Left ventricle myocardium inferior (tissue), 1 donor: ENCODE measurements at regions not wholly inside any gene's neighbourhood (a gene's known extent, or its start where the extent isn't known, plus 50 kb on each side); places are given as distances from the start of the nearest gene placed in this dataset.

Experiments used
- DNase-seq: peaks from one replicate; pipeline ENCODE4 v3.0.0-alpha.2; 2020
- H3K27ac ChIP-seq: fragments of 200-600 bp; replicated peaks from 2 replicates; pipeline ENCODE4 v1.8.0; 2021
- H3K27me3 ChIP-seq: fragments of 200-600 bp; 2 replicates; pipeline ENCODE4 v1.8.0; 2021; ENCODE audit warnings: low read depth
- H3K36me3 ChIP-seq: fragments of 200-600 bp; 2 replicates; pipeline ENCODE4 v1.8.0; 2021
- H3K4me1 ChIP-seq: fragments of 200-600 bp; 2 replicates; pipeline ENCODE4 v1.8.0; 2021
- H3K4me3 ChIP-seq: fragments of 200-600 bp; 2 replicates; pipeline ENCODE4 v1.8.0; 2021; ENCODE audit warnings: mild to moderate bottlenecking, moderate library complexity
- H3K9me3 ChIP-seq: fragments of 200-600 bp; replicated peaks from 2 replicates; pipeline ENCODE4 v1.8.0; 2021
- CTCF ChIP-seq: fragments of 200-600 bp; IDR thresholded peaks from 2 replicates; pipeline ENCODE4 v1.8.0; 2021; ENCODE audit warnings: antibody characterized with exemption, mild to moderate bottlenecking, borderline replicate concordance
- intact Hi-C: fragments of 100-400 bp; cut with micrococcal nuclease; formaldehyde crosslinking; loops from one replicate; pipeline ENCODE4 v1.11.0; 2022
- donor health status: DM: no; HTN: yes; CAD: no; lungs with severe emphysema.

GRCh38 chr6:133772567-133772966 lies 116.3 kb upstream of the TCF21 start:
- H3K4me3 ChIP-seq: no peak overlapping the region
- intact Hi-C loops: no loop called here
- peaks cover 5% of the 10 kb centered on the region for H3K4me1 ChIP-seq
- no peak for TF ChIP-seq CTCF
- no peak for DNase-seq
- no peak overlapping the region for H3K27ac ChIP-seq
- H3K27me3 ChIP-seq: peaks cover 7% of the 10 kb centered on the region
- H3K9me3 ChIP-seq: no peaks in the 10 kb centered on the region
- H3K36me3 ChIP-seq: no peaks in the 10 kb centered on the region

DNA sequence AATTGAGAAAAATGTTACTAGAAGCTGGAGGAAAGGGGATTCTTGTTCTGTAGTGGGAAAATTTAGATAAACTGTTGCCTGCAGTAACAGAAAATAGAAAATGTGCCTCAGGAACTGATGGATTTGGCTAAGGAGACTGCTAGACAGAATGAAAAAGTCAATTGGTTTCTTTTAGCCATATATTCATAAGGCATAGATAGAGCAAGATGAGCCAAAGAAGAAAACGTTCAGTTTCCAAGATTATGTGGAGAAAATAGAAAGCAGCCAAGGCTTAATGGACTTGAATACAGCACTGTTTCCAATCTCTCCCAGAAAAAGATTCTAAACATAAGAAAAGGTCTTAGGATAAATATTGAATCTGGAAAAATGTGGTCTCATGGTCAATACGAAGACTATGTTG lies 115.1 kb upstream of the TCF21 start:
- no peak for DNase-seq
- no peaks in the 10 kb centered on the region for H3K9me3 ChIP-seq
- peaks cover 3% of the 10 kb centered on the region for H3K4me1 ChIP-seq
- TF ChIP-seq CTCF: no peak
- H3K4me3 ChIP-seq: no peak overlapping the region
- H3K27me3 ChIP-seq: peaks cover 7% of the 10 kb centered on the region
- H3K36me3 ChIP-seq: no peaks in the 10 kb centered on the region
- H3K27ac ChIP-seq: no peak overlapping the region
- intact Hi-C loops: no loop called here

- Histone ChIP-seq H3K36me3 (no peaks in the 10 kb centered on the region), H3K4me3 (no peak overlapping the region), H3K9me3 (no peaks in the 10 kb centered on the region), H3K27ac (no peak overlapping the region), H3K4me1 (no peaks in the 10 kb centered on the region), H3K27me3 (peaks cover 3% of the 10 kb centered on the region)
- DNase-seq: no peak
- intact Hi-C loops: no loop called here
- no peak for TF ChIP-seq CTCF
These were observed 114.6 kb upstream of the TCF21 start for GRCh38 chr6:133774356-133774755.

- Histone ChIP-seq H3K36me3 (no peaks in the 10 kb centered on the region), H3K27ac (peak overlapping the region; percentile 48), H3K4me1 (no peaks in the 10 kb centered on the region), H3K9me3 (no peaks in the 10 kb centered on the region), H3K27me3 (no peaks in the 10 kb centered on the region), H3K4me3 (no peak overlapping the region)
- intact Hi-C loops: no loop called here
- DNase-seq: no peak
- TF ChIP-seq CTCF: no peak
These were observed 110.3 kb upstream of the TCF21 start for GRCh38 chr6:133778414-133779130.

DNA sequence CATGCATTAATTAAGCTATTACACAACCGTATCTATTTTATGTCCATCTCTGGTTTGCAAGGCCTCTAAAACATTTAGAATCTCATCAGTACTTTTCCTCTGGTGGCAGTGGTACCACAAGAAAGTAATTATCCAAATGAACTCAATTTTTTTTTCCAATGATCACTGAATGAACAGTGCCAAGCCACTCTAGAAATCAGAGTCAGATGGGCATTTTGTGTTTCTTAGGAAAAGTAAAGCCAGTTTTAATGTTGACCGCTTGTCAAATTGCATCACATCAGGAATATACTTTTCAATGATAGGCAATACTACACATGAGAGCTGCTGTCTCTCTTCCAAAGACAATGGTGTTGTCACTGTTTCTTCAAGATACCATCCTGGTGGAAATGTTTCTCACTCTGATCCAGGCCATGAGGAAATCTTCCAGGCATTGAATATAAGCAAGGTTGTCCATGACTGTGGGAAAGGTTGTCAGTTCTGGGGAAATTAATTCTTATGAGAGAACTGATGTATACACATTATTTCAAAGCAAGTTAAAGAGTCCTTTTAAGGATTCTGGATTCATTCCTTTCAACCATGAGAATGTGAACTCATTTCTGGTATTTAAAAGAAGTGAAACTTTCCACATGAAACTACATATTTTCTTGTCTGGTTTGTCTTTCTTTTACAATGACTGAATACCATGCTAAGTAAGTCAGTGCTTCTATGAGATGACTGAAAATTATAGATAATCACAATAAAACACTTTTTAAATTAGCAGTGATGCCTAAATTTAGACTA lies 108.8 kb upstream of the TCF21 start:
- Histone ChIP-seq H3K9me3 (no peaks in the 10 kb centered on the region), H3K27me3 (no peaks in the 10 kb centered on the region), H3K27ac (no peak overlapping the region), H3K4me1 (no peaks in the 10 kb centered on the region), H3K4me3 (no peak overlapping the region), H3K36me3 (no peaks in the 10 kb centered on the region)
- TF ChIP-seq CTCF: no peak
- no peak for DNase-seq
- intact Hi-C loops: no loop called here
